HUES6 (cell line): ENCODE measurements at regions not wholly inside any gene's neighbourhood (a gene's known extent, or its start where the extent isn't known, plus 50 kb on each side); places are given as distances from the start of the nearest gene placed in this dataset.
A peak's percentile ranks its signal among the peaks of the same experiment; 100 is the strongest.

Experiments used
- H3K27ac ChIP-seq: 2 replicates; pipeline ENCODE4 v1.7.0; 2013; ENCODE audit warnings: low read depth, mild to moderate bottlenecking, low read length, inconsistent platforms
- H3K27me3 ChIP-seq: 2 replicates; pipeline ENCODE4 v1.6.1; 2013; ENCODE audit warnings: low read length; ENCODE audit not compliant: control insufficient read depth, insufficient read depth
- H3K36me3 ChIP-seq: 2 replicates; pipeline ENCODE4 v1.6.1; 2013; ENCODE audit warnings: low read length; ENCODE audit not compliant: control insufficient read depth, insufficient read depth
- H3K4me1 ChIP-seq: 2 replicates; pipeline ENCODE4 v1.6.1; 2013; ENCODE audit warnings: low read length; ENCODE audit not compliant: control insufficient read depth, insufficient read depth
- H3K4me3 ChIP-seq: 2 replicates; pipeline ENCODE4 v1.5.1; 2013; ENCODE audit warnings: low read depth, low read length
- H3K9ac ChIP-seq: one replicate; pipeline ENCODE4 v1.6.1; 2013; ENCODE audit warnings: mild to moderate bottlenecking, low read length
- H3K9me3 ChIP-seq: 2 replicates; pipeline ENCODE4 v1.6.1; 2013; ENCODE audit warnings: low read depth, low read length; ENCODE audit not compliant: control insufficient read depth, insufficient read depth

GRCh38 chr5:52388349-52388748, 399.4 kb upstream of the ITGA1 start:
- no peaks in the 10 kb centered on the region for H3K9me3 ChIP-seq
- H3K4me3 ChIP-seq, result no peak overlapping the region
- H3K4me1 ChIP-seq, result no peaks in the 10 kb centered on the region
- no peak overlapping the region for H3K9ac ChIP-seq
- no peaks in the 10 kb centered on the region for H3K36me3 ChIP-seq
- H3K27me3 ChIP-seq, result no peaks in the 10 kb centered on the region
- H3K27ac ChIP-seq, result no peak overlapping the region

GRCh38 chr5:52392321-52392720, 395.4 kb upstream of the ITGA1 start:
- Histone ChIP-seq H3K9me3 (no peaks in the 10 kb centered on the region), H3K9ac (no peak overlapping the region), H3K27me3 (no peaks in the 10 kb centered on the region), H3K27ac (no peak overlapping the region), H3K4me1 (no peaks in the 10 kb centered on the region), H3K36me3 (no peaks in the 10 kb centered on the region), H3K4me3 (no peak overlapping the region)

- Histone ChIP-seq H3K36me3 (no peaks in the 10 kb centered on the region), H3K9ac (no peak overlapping the region), H3K4me3 (no peak overlapping the region), H3K4me1 (no peaks in the 10 kb centered on the region), H3K27ac (no peak overlapping the region), H3K27me3 (no peaks in the 10 kb centered on the region), H3K9me3 (no peaks in the 10 kb centered on the region)
Measured at GRCh38 chr5:52409835-52410234, 377.9 kb upstream of the ITGA1 start.

GRCh38 chr5:52419357-52419756, 368.4 kb upstream of the ITGA1 start:
- Histone ChIP-seq H3K27ac (no peak overlapping the region), H3K4me3 (no peak overlapping the region), H3K9ac (no peak overlapping the region), H3K27me3 (no peaks in the 10 kb centered on the region), H3K36me3 (no peaks in the 10 kb centered on the region), H3K4me1 (no peaks in the 10 kb centered on the region), H3K9me3 (no peaks in the 10 kb centered on the region)

GRCh38 chr5:52427615-52428014, 360.1 kb upstream of the ITGA1 start:
- Histone ChIP-seq H3K9me3 (no peaks in the 10 kb centered on the region), H3K9ac (no peak overlapping the region), H3K4me3 (no peak overlapping the region), H3K27ac (no peak overlapping the region), H3K4me1 (no peaks in the 10 kb centered on the region), H3K36me3 (no peaks in the 10 kb centered on the region), H3K27me3 (no peaks in the 10 kb centered on the region)

GRCh38 chr5:52428977-52429489, 358.7 kb upstream of the ITGA1 start:
- Histone ChIP-seq H3K36me3 (no peaks in the 10 kb centered on the region), H3K9me3 (no peaks in the 10 kb centered on the region), H3K27me3 (no peaks in the 10 kb centered on the region), H3K9ac (no peak overlapping the region), H3K4me1 (no peaks in the 10 kb centered on the region), H3K27ac (no peak overlapping the region), H3K4me3 (no peak overlapping the region)

- Histone ChIP-seq H3K4me1 (no peaks in the 10 kb centered on the region), H3K27me3 (no peaks in the 10 kb centered on the region), H3K36me3 (no peaks in the 10 kb centered on the region), H3K4me3 (no peak overlapping the region), H3K9ac (no peak overlapping the region), H3K9me3 (peaks cover 8% of the 10 kb centered on the region), H3K27ac (no peak overlapping the region)
Measured at GRCh38 chr5:52441768-52442167, 345.9 kb upstream of the ITGA1 start.

GRCh38 chr5:52443187-52443586, 344.5 kb upstream of the ITGA1 start:
- Histone ChIP-seq H3K9me3 (peaks cover 8% of the 10 kb centered on the region), H3K36me3 (no peaks in the 10 kb centered on the region), H3K27me3 (no peaks in the 10 kb centered on the region), H3K27ac (no peak overlapping the region), H3K4me3 (no peak overlapping the region), H3K9ac (no peak overlapping the region), H3K4me1 (no peaks in the 10 kb centered on the region)

- H3K27me3 ChIP-seq, result no peaks in the 10 kb centered on the region
- H3K27ac ChIP-seq, result no peak overlapping the region
- no peaks in the 10 kb centered on the region for H3K9me3 ChIP-seq
- H3K36me3 ChIP-seq, result no peaks in the 10 kb centered on the region
- H3K4me3 ChIP-seq, result no peak overlapping the region
- peaks cover 21% of the 10 kb centered on the region for H3K4me1 ChIP-seq
- no peak overlapping the region for H3K9ac ChIP-seq
Measured at GRCh38 chr5:52448111-52448510, 339.6 kb upstream of the ITGA1 start.

- Histone ChIP-seq H3K9ac (no peak overlapping the region), H3K27me3 (no peaks in the 10 kb centered on the region), H3K27ac (no peak overlapping the region), H3K9me3 (no peaks in the 10 kb centered on the region), H3K36me3 (no peaks in the 10 kb centered on the region), H3K4me1 (peaks cover 24% of the 10 kb centered on the region), H3K4me3 (no peak overlapping the region)
Measured at GRCh38 chr5:52449516-52449915, 338.2 kb upstream of the ITGA1 start.

GRCh38 chr5:52452098-52452497, 335.6 kb upstream of the ITGA1 start:
- Histone ChIP-seq H3K27ac (no peak overlapping the region), H3K9ac (no peak overlapping the region), H3K27me3 (no peaks in the 10 kb centered on the region), H3K36me3 (no peaks in the 10 kb centered on the region), H3K4me3 (0 out of 2 replicates have a peak overlapping the region, but pooled peaks have one; percentile 21), H3K4me1 (peaks cover 24% of the 10 kb centered on the region), H3K9me3 (no peaks in the 10 kb centered on the region)

GRCh38 chr5:52453176-52453575, 334.5 kb upstream of the ITGA1 start:
- Histone ChIP-seq H3K27ac (no peak overlapping the region), H3K4me1 (peaks cover 24% of the 10 kb centered on the region), H3K9ac (no peak overlapping the region), H3K27me3 (no peaks in the 10 kb centered on the region), H3K4me3 (no peak overlapping the region), H3K9me3 (no peaks in the 10 kb centered on the region), H3K36me3 (no peaks in the 10 kb centered on the region)
